Activated B cell treated with CpG ODN at 0.5 μM for 24 hours (primary cell): ENCODE measurements at regions not wholly inside any gene's neighbourhood (a gene's known extent, or its start where the extent isn't known, plus 50 kb on each side); places are given as distances from the start of the nearest gene placed in this dataset.

Experiments used
- ATAC-seq: fragments of 200-7000 bp; cut with Tn5 transposase; one replicate; pipeline ENCODE4 v1.10.0; 2021; ENCODE audit warnings: low read depth, mild to moderate bottlenecking, moderate library complexity
- CTCF ChIA-PET: fragments of 350-600 bp; sonication (Branson Sonifier 250); formaldehyde crosslinking; loops from one replicate; lab custom pipeline; 2021; ENCODE audit warnings: antibody characterized with exemption; lab: Charles Lee
- POLR2A ChIA-PET: fragments of 350-600 bp; sonication (Branson Sonifier 250); formaldehyde crosslinking; loops from one replicate; lab custom pipeline; 2021; ENCODE audit warnings: antibody characterized with exemption; lab: Charles Lee
- DNase-seq: peaks from one replicate; pipeline ENCODE4 v3.0.0; 2022
- H3K27ac Mint-ChIP-seq: one replicate; pipeline ENCODE4 v1.8.0; 2020; ENCODE audit warnings: mixed read lengths
- H3K27me3 Mint-ChIP-seq: one replicate; pipeline ENCODE4 v1.8.0; 2021; ENCODE audit warnings: mixed read lengths
- H3K36me3 Mint-ChIP-seq: one replicate; pipeline ENCODE4 v1.8.0; 2021; ENCODE audit warnings: low read depth, mixed read lengths
- H3K4me1 Mint-ChIP-seq: one replicate; pipeline ENCODE4 v1.8.0; 2021; ENCODE audit warnings: mixed read lengths
- H3K4me3 Mint-ChIP-seq: one replicate; pipeline ENCODE4 v1.8.0; 2020; ENCODE audit warnings: mild to moderate bottlenecking, mixed read lengths
- H3K9me3 Mint-ChIP-seq: one replicate; pipeline ENCODE4 v1.8.0; 2020; ENCODE audit warnings: mixed read lengths
- intact Hi-C: fragments of 100-400 bp; cut with micrococcal nuclease; formaldehyde crosslinking; loops from one replicate; pipeline ENCODE4 v1.15.1; 2024
- TF ChIP-seq, protein P1 (sequence below): fragments of 200-600 bp; IDR thresholded peaks from one replicate; pipeline ENCODE4 v1.8.0; 2022; ENCODE audit warnings: antibody characterized with exemption, mild to moderate bottlenecking

DNA sequence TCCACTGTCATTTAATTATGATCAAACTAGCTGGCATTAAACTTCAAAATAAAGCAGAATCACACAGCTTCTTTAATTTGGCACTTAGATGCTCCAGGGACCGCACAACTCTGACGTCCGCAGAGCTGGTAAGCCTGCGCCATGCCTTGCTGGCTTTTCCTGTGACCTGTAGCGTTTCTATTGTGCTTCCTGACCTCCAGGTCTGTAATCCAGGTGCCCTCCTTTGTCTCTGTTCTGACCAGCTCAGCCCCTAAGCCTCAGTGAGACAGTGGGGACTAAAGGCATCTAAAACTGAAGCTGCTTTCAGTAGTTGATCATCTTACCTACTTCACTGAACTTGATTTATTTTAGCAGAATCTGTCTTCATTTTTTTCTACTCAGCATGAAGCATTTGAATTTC lies 249.7 kb upstream of the RGPD4 start:
- ChIA-PET POLR2A (no interaction called here), CTCF (no interaction called here)
- no peaks in the 10 kb centered on the region for H3K9me3 Mint-ChIP-seq
- H3K27me3 Mint-ChIP-seq, result no peaks in the 10 kb centered on the region
- no peaks in the 10 kb centered on the region for H3K4me1 Mint-ChIP-seq
- ATAC-seq (no peak), DNase-seq (no peak)
- no peak overlapping the region for H3K4me3 Mint-ChIP-seq
- H3K27ac Mint-ChIP-seq, result no peak overlapping the region
- TF ChIP-seq, protein P1, sequence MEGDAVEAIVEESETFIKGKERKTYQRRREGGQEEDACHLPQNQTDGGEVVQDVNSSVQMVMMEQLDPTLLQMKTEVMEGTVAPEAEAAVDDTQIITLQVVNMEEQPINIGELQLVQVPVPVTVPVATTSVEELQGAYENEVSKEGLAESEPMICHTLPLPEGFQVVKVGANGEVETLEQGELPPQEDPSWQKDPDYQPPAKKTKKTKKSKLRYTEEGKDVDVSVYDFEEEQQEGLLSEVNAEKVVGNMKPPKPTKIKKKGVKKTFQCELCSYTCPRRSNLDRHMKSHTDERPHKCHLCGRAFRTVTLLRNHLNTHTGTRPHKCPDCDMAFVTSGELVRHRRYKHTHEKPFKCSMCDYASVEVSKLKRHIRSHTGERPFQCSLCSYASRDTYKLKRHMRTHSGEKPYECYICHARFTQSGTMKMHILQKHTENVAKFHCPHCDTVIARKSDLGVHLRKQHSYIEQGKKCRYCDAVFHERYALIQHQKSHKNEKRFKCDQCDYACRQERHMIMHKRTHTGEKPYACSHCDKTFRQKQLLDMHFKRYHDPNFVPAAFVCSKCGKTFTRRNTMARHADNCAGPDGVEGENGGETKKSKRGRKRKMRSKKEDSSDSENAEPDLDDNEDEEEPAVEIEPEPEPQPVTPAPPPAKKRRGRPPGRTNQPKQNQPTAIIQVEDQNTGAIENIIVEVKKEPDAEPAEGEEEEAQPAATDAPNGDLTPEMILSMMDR, result no peak
- no peaks in the 10 kb centered on the region for H3K36me3 Mint-ChIP-seq
- intact Hi-C loops, result no loop called here

DNA sequence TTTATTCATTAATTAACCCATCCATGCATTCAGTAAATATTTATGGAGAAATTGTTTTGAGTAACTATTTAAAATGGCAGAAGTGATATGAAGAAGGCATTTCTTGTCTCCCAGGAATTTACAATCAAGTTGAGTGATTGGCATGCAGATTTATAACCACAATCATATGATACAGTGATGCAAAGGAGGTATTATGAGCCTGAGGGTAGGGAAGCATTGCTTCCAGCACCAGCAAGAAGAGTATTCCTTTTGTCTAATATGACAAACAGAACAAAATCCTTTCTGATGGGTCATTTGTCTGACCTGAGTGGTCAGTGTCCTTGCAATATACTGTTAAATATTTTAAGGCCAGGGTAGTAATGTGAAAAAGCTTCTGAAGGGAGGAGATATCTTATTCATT lies 244.2 kb upstream of the RGPD4 start:
- TF ChIP-seq, protein P1, result no peak
- ChIA-PET CTCF (no interaction called here), POLR2A (no interaction called here)
- H3K27ac Mint-ChIP-seq, result no peak overlapping the region
- intact Hi-C loops, result no loop called here
- no peaks in the 10 kb centered on the region for H3K4me1 Mint-ChIP-seq
- no peak overlapping the region for H3K4me3 Mint-ChIP-seq
- H3K36me3 Mint-ChIP-seq, result no peaks in the 10 kb centered on the region
- H3K27me3 Mint-ChIP-seq, result no peaks in the 10 kb centered on the region
- DNase-seq (no peak), ATAC-seq (no peak)
- H3K9me3 Mint-ChIP-seq, result peaks cover 5% of the 10 kb centered on the region

DNA sequence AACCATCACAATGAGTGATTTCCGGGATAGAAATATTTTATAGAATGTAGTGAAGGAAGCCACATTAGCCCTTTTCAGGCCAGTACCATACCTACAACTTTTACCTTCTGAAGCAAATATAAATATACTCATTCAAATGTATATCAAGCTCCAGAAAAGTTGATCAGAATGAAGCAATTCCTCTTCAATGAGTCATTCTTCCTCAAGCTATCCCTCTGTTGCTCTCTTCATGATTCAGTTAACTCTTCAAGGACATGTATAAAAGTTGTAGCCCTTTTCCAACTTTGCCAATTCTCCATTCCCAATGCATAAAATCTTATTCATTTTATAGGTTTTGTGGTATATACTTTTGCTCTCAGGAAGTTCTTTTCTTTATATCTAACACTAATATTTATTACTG lies 242.1 kb upstream of the RGPD4 start:
- DNase-seq, result no peak
- intact Hi-C loops, result no loop called here
- peaks cover 5% of the 10 kb centered on the region for H3K9me3 Mint-ChIP-seq
- CTCF ChIA-PET, result no interaction called here
- H3K4me1 Mint-ChIP-seq, result no peaks in the 10 kb centered on the region
- no peak for ATAC-seq
- no peaks in the 10 kb centered on the region for H3K27me3 Mint-ChIP-seq
- H3K4me3 Mint-ChIP-seq, result no peak overlapping the region
- POLR2A ChIA-PET, result no interaction called here
- H3K36me3 Mint-ChIP-seq, result no peaks in the 10 kb centered on the region
- no peak overlapping the region for H3K27ac Mint-ChIP-seq
- TF ChIP-seq, protein P1, result no peak

DNA sequence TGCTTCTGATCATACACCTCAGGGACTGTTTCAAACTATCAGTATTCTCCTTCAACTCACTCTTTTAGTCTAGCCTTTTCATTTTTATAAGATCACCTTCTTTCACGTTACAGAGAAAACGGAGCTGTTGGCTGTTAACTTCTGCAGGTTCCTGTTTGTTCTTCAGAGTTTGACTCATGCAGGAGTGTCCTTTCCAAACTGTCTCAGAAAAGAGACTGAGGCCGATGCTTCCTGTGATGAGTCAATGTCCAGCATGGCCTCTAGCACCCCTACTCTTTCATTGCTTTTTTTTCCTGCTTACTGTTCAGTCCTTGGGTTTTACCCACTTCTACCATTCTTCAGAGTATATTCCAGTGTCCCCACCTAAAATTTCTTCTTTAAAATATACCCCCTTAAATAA lies 240.8 kb upstream of the RGPD4 start:
- POLR2A ChIA-PET, result no interaction called here
- Mint-ChIP-seq H3K9me3 (peaks cover 5% of the 10 kb centered on the region), H3K4me3 (no peak overlapping the region), H3K4me1 (no peaks in the 10 kb centered on the region), H3K27ac (no peak overlapping the region), H3K27me3 (no peaks in the 10 kb centered on the region), H3K36me3 (no peaks in the 10 kb centered on the region)
- no peak for ATAC-seq
- no peak for DNase-seq
- TF ChIP-seq, protein P1, result no peak
- intact Hi-C loops, result no loop called here
- CTCF ChIA-PET, result no interaction called here

DNA sequence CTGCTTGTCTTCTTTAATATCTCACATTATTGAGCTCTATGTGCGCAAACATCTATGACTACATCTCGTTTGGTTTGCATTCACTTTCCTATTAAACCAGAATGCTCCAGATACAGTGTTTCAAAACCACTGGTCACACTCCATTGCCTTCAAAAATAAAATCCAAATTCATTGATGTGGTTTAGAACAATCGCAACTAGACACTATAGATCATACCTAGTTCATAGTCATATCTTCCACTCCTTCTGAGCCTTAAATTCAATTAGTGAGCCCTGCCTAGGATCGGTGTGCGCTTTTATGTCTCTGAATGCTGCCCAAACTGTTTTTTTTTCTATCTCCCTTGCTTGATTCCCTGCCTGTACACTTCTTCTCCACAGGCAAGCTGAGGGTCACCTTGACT lies 238.5 kb upstream of the RGPD4 start:
- H3K36me3 Mint-ChIP-seq, result no peaks in the 10 kb centered on the region
- TF ChIP-seq, protein P1, result no peak
- H3K27me3 Mint-ChIP-seq, result no peaks in the 10 kb centered on the region
- intact Hi-C loops, result no loop called here
- no peak overlapping the region for H3K27ac Mint-ChIP-seq
- DNase-seq (no peak), ATAC-seq (no peak)
- no peak overlapping the region for H3K4me3 Mint-ChIP-seq
- H3K9me3 Mint-ChIP-seq, result peaks cover 3% of the 10 kb centered on the region
- POLR2A ChIA-PET, result no interaction called here
- CTCF ChIA-PET, result no interaction called here
- H3K4me1 Mint-ChIP-seq, result no peaks in the 10 kb centered on the region
